CD4-positive, alpha-beta memory T cell (primary cell): ENCODE measurements at regions not wholly inside any gene's neighbourhood (a gene's known extent, or its start where the extent isn't known, plus 50 kb on each side); places are given as distances from the start of the nearest gene placed in this dataset.
A peak's percentile ranks its signal among the peaks of the same experiment; 100 is the strongest.
"Not testable (repeated sequence)": the region's sequence is repeated elsewhere in the genome, so short reads cannot be mapped to it uniquely, and the experiment has no call there.

Experiments used
- CTCF ChIA-PET: fragments of 350-600 bp; sonication (Branson Sonifier 250); formaldehyde crosslinking; loops from one replicate; lab custom pipeline; 2021; ENCODE audit warnings: inconsistent platforms; ENCODE audit not compliant: partially characterized antibody; lab: Charles Lee
- POLR2A ChIA-PET: fragments of 350-600 bp; sonication (Branson Sonifier 250); formaldehyde crosslinking; loops from one replicate; lab custom pipeline; 2021; ENCODE audit not compliant: partially characterized antibody; lab: Charles Lee
- DNase-seq, 5 donors: peaks; one replicate each; pipeline versions ENCODE4 v3.0.0 to v3.0.0-alpha.2; 2020 to 2022; ENCODE audit warnings: mixed read lengths in 1 of 5
- H3K27ac ChIP-seq: one replicate; pipeline ENCODE4 v1.7.0; 2013; ENCODE audit warnings: low read depth, low read length
- H3K27me3 ChIP-seq: 2 replicates; pipeline ENCODE4 v1.7.0; 2013; ENCODE audit warnings: mild to moderate bottlenecking, low read length, moderate library complexity; ENCODE audit not compliant: insufficient read depth
- H3K36me3 ChIP-seq: 2 replicates; pipeline ENCODE4 v1.7.0; 2013; ENCODE audit warnings: mild to moderate bottlenecking, low read length, moderate library complexity; ENCODE audit not compliant: insufficient read depth
- H3K4me1 ChIP-seq: 2 replicates; pipeline ENCODE4 v1.7.0; 2013; ENCODE audit warnings: mild to moderate bottlenecking, low read length, moderate library complexity; ENCODE audit not compliant: insufficient read depth
- H3K4me3 ChIP-seq, 2 donors: one replicate each; pipeline ENCODE4 v1.7.0; 2013; ENCODE audit warnings: low read length in 2 of 2, mild to moderate bottlenecking in 1 of 2
- H3K9me3 ChIP-seq, 2 donors: one replicate each; pipeline ENCODE4 v1.7.0; 2013; ENCODE audit warnings: low read length in 2 of 2, control low read depth in 1 of 2; ENCODE audit not compliant: control insufficient read depth in 1 of 2
- H3K27ac Mint-ChIP-seq, 7 donors: one replicate each; pipeline ENCODE4 v1.8.0; 2020 to 2021; ENCODE audit warnings: mixed read lengths in 7 of 7, mild to moderate bottlenecking in 6 of 7, inconsistent platforms in 3 of 7, moderate library complexity in 3 of 7
- H3K27me3 Mint-ChIP-seq, 2 donors: one replicate each; pipeline ENCODE4 v1.8.0; 2020 to 2021; ENCODE audit warnings: mixed read lengths in 2 of 2
- H3K36me3 Mint-ChIP-seq, 2 donors: one replicate each; pipeline ENCODE4 v1.8.0; 2020 to 2021; ENCODE audit warnings: mixed read lengths in 2 of 2, inconsistent platforms in 1 of 2, mild to moderate bottlenecking in 1 of 2
- H3K4me1 Mint-ChIP-seq, 4 donors: one replicate each; pipeline ENCODE4 v1.8.0; 2020 to 2021; ENCODE audit warnings: mixed read lengths in 4 of 4, mild to moderate bottlenecking in 1 of 4
- H3K4me3 Mint-ChIP-seq, 8 donors: one replicate each; pipeline ENCODE4 v1.8.0; 2020 to 2021; ENCODE audit warnings: mixed read lengths in 8 of 8, mild to moderate bottlenecking in 7 of 8, moderate library complexity in 6 of 8, inconsistent platforms in 3 of 8
- H3K9me3 Mint-ChIP-seq, 8 donors: one replicate each; pipeline ENCODE4 v1.8.0; 2020 to 2021; ENCODE audit warnings: mixed read lengths in 8 of 8, mild to moderate bottlenecking in 5 of 8, inconsistent platforms in 3 of 8, moderate library complexity in 1 of 8
- intact Hi-C: fragments of 100-400 bp; cut with micrococcal nuclease; formaldehyde crosslinking; loops from one replicate; pipeline ENCODE4 v1.15.1; 2023

- H3K27ac ChIP-seq, H3K9me3 Mint-ChIP-seq, H3K27me3 ChIP-seq, H3K27me3 Mint-ChIP-seq, CTCF ChIA-PET, H3K4me1 ChIP-seq, H3K4me3 Mint-ChIP-seq, H3K36me3 ChIP-seq, H3K4me3 ChIP-seq, intact Hi-C loops, H3K36me3 Mint-ChIP-seq, H3K9me3 ChIP-seq, H3K4me1 Mint-ChIP-seq, H3K27ac Mint-ChIP-seq, DNase-seq, POLR2A ChIA-PET: not testable (repeated sequence)
These were observed 135.0 kb upstream of the TMEM170B start for GRCh38 chr6:11402581-11402980.

GRCh38 chr6:11401954-11402353 lies 135.6 kb upstream of the TMEM170B start:
- H3K9me3 ChIP-seq, H3K4me3 ChIP-seq, DNase-seq, H3K4me1 ChIP-seq, H3K4me3 Mint-ChIP-seq, H3K36me3 ChIP-seq, intact Hi-C loops, H3K27ac ChIP-seq, H3K36me3 Mint-ChIP-seq, H3K27me3 ChIP-seq, POLR2A ChIA-PET, H3K9me3 Mint-ChIP-seq, H3K27me3 Mint-ChIP-seq, H3K4me1 Mint-ChIP-seq, H3K27ac Mint-ChIP-seq: not testable (repeated sequence)
- CTCF ChIA-PET = interaction anchor here (1.3 to 1.4 kb wide), 2 partner anchors 13 to 94 kb away, joined by 3 read pairs; no protein-coding TSS in a partner anchor

GRCh38 chr6:11398451-11399326 lies 138.9 kb upstream of the TMEM170B start:
- H3K36me3 Mint-ChIP-seq = no peaks in the 10 kb centered on the region
- Histone ChIP-seq H3K4me3 (no peak overlapping the region), H3K9me3 (no peaks in the 10 kb centered on the region), H3K27ac (no peak overlapping the region), H3K36me3 (no peaks in the 10 kb centered on the region), H3K4me1 (no peaks in the 10 kb centered on the region), H3K27me3 (no peaks in the 10 kb centered on the region)
- no peak overlapping the region for H3K4me3 Mint-ChIP-seq
- ChIA-PET CTCF (interaction anchor here (0.9 kb wide), 1 partner anchor 18 kb away, joined by 3 read pairs; no protein-coding TSS in a partner anchor), POLR2A (no interaction called here)
- no peak overlapping the region for H3K27ac Mint-ChIP-seq
- no peak for DNase-seq
- no peaks in the 10 kb centered on the region for H3K4me1 Mint-ChIP-seq
- intact Hi-C loops = no loop called here
- H3K9me3 Mint-ChIP-seq = no peaks in the 10 kb centered on the region
- peaks cover 2 to 4% of the 10 kb centered on the region in 2 donors for H3K27me3 Mint-ChIP-seq

GRCh38 chr6:11397622-11398450 lies 139.7 kb upstream of the TMEM170B start:
- Mint-ChIP-seq H3K4me3 (no peak overlapping the region), H3K9me3 (no peaks in the 10 kb centered on the region), H3K27ac (peak overlapping the region in 1 of 7 donors; percentile 17), H3K27me3 (peaks cover 2 to 4% of the 10 kb centered on the region in 2 donors), H3K4me1 (no peaks in the 10 kb centered on the region), H3K36me3 (no peaks in the 10 kb centered on the region)
- no peaks in the 10 kb centered on the region for H3K36me3 ChIP-seq
- no peaks in the 10 kb centered on the region for H3K9me3 ChIP-seq
- CTCF ChIA-PET = interaction anchor here (0.7 to 0.9 kb wide), 2 partner anchors 18 to 176 kb away, joined by 3 to 4 read pairs; no protein-coding TSS in a partner anchor
- no peaks in the 10 kb centered on the region for H3K4me1 ChIP-seq
- DNase-seq = no peak
- H3K27me3 ChIP-seq = no peaks in the 10 kb centered on the region
- H3K4me3 ChIP-seq = no peak overlapping the region
- no peak overlapping the region for H3K27ac ChIP-seq
- POLR2A ChIA-PET = no interaction called here
- intact Hi-C loops = no loop called here

- POLR2A ChIA-PET = no interaction called here
- Histone ChIP-seq H3K27ac (no peak overlapping the region), H3K4me1 (no peaks in the 10 kb centered on the region), H3K4me3 (no peak overlapping the region), H3K27me3 (no peaks in the 10 kb centered on the region), H3K9me3 (no peaks in the 10 kb centered on the region), H3K36me3 (no peaks in the 10 kb centered on the region)
- H3K4me3 Mint-ChIP-seq = peak overlapping the region in 1 of 8 donors; percentile 42
- no peak for DNase-seq
- peaks cover 2 to 4% of the 10 kb centered on the region in 2 donors for H3K27me3 Mint-ChIP-seq
- no peak overlapping the region for H3K27ac Mint-ChIP-seq
- CTCF ChIA-PET = no interaction called here
- H3K9me3 Mint-ChIP-seq = peaks cover 0 to 5% (median 0%) of the 10 kb centered on the region in 8 donors
- no peaks in the 10 kb centered on the region for H3K4me1 Mint-ChIP-seq
- H3K36me3 Mint-ChIP-seq = no peaks in the 10 kb centered on the region
- intact Hi-C loops = no loop called here
These were observed 140.7 kb upstream of the TMEM170B start for GRCh38 chr6:11396860-11397259.

GRCh38 chr6:11393713-11394627 lies 143.6 kb upstream of the TMEM170B start:
- H3K27me3 Mint-ChIP-seq = peaks cover 2 to 4% of the 10 kb centered on the region in 2 donors
- H3K4me1 Mint-ChIP-seq = no peaks in the 10 kb centered on the region
- ChIA-PET CTCF (no interaction called here), POLR2A (interaction anchor here (1.7 kb wide), 1 partner anchor 11 kb away, joined by 3 read pairs; no protein-coding TSS in a partner anchor)
- no peaks in the 10 kb centered on the region for H3K9me3 ChIP-seq
- intact Hi-C loops = no loop called here
- no peak overlapping the region for H3K4me3 ChIP-seq
- no peak overlapping the region for H3K27ac Mint-ChIP-seq
- no peak overlapping the region for H3K4me3 Mint-ChIP-seq
- no peaks in the 10 kb centered on the region for H3K36me3 Mint-ChIP-seq
- H3K4me1 ChIP-seq = no peaks in the 10 kb centered on the region
- no peaks in the 10 kb centered on the region for H3K36me3 ChIP-seq
- no peaks in the 10 kb centered on the region for H3K27me3 ChIP-seq
- DNase-seq = no peak
- H3K9me3 Mint-ChIP-seq = peaks cover 0 to 5% (median 0%) of the 10 kb centered on the region in 8 donors
- no peak overlapping the region for H3K27ac ChIP-seq
